Dendritic cell treated with granulocyte-macrophage colony-stimulating factor and Interleukin-4, amounts not matched to agents 40 ng/mL and 50 ng/mL, for 4 days (primary cell): ENCODE measurements at regions not wholly inside any gene's neighbourhood (a gene's known extent, or its start where the extent isn't known, plus 50 kb on each side); places are given as distances from the start of the nearest gene placed in this dataset.
"Not testable (repeated sequence)": the region's sequence is repeated elsewhere in the genome, so short reads cannot be mapped to it uniquely, and the experiment has no call there.

ENCODE experiments used
- H3K27ac Mint-ChIP-seq: one replicate; pipeline ENCODE4 v1.8.0; 2022; ENCODE audit warnings: mild to moderate bottlenecking, mixed read lengths
- H3K27me3 Mint-ChIP-seq: one replicate; pipeline ENCODE4 v1.8.0; 2022; ENCODE audit warnings: mild to moderate bottlenecking, mixed read lengths
- H3K36me3 Mint-ChIP-seq: one replicate; pipeline ENCODE4 v1.8.0; 2022; ENCODE audit warnings: low read depth, mixed read lengths
- H3K4me1 Mint-ChIP-seq: one replicate; pipeline ENCODE4 v1.8.0; 2022; ENCODE audit warnings: low read depth, mixed read lengths
- H3K4me3 Mint-ChIP-seq: one replicate; pipeline ENCODE4 v1.8.0; 2022; ENCODE audit warnings: mild to moderate bottlenecking, moderate library complexity, mixed read lengths
- H3K9me3 Mint-ChIP-seq: one replicate; pipeline ENCODE4 v1.8.0; 2022; ENCODE audit warnings: mixed read lengths
- intact Hi-C: fragments of 100-400 bp; cut with micrococcal nuclease; formaldehyde crosslinking; loops from one replicate; pipeline ENCODE4 v1.15.0; 2022

- intact Hi-C loops = no loop called here
- Mint-ChIP-seq H3K27me3 (peaks cover 3% of the 10 kb centered on the region), H3K27ac (no peak overlapping the region), H3K9me3 (no peaks in the 10 kb centered on the region), H3K4me1 (no peaks in the 10 kb centered on the region), H3K4me3 (no peak overlapping the region), H3K36me3 (no peaks in the 10 kb centered on the region)
Measured at GRCh38 chr2:12915787-12916186, 199.1 kb downstream of the TRIB2 start.

GRCh38 chr2:12918138-12918834 lies 201.6 kb downstream of the TRIB2 start:
- Mint-ChIP-seq H3K36me3 (no peaks in the 10 kb centered on the region), H3K4me1 (no peaks in the 10 kb centered on the region), H3K27me3 (peaks cover 5% of the 10 kb centered on the region), H3K27ac (no peak overlapping the region), H3K9me3 (no peaks in the 10 kb centered on the region), H3K4me3 (no peak overlapping the region)
- intact Hi-C loops = no loop called here

- no peak overlapping the region for H3K4me3 Mint-ChIP-seq
- no peaks in the 10 kb centered on the region for H3K9me3 Mint-ChIP-seq
- no peaks in the 10 kb centered on the region for H3K4me1 Mint-ChIP-seq
Measured at GRCh38 chr2:12918835-12919445, 202.2 kb downstream of the TRIB2 start.

GRCh38 chr2:12921321-12921720 lies 204.6 kb downstream of the TRIB2 start:
- H3K4me3 Mint-ChIP-seq = no peak overlapping the region
- intact Hi-C loops = no loop called here
- H3K27me3 Mint-ChIP-seq = peaks cover 5% of the 10 kb centered on the region
- no peak overlapping the region for H3K27ac Mint-ChIP-seq
- H3K4me1 Mint-ChIP-seq = no peaks in the 10 kb centered on the region
- no peaks in the 10 kb centered on the region for H3K36me3 Mint-ChIP-seq
- H3K9me3 Mint-ChIP-seq = no peaks in the 10 kb centered on the region

More at GRCh38 chr2:12918835-12919445, 202.2 kb downstream of the TRIB2 start:
- Mint-ChIP-seq H3K27ac (no peak overlapping the region), H3K27me3 (peaks cover 5% of the 10 kb centered on the region), H3K36me3 (no peaks in the 10 kb centered on the region)
- intact Hi-C loops = no loop called here

- H3K36me3 Mint-ChIP-seq = no peaks in the 10 kb centered on the region
- intact Hi-C loops = no loop called here
- H3K9me3 Mint-ChIP-seq = no peaks in the 10 kb centered on the region
- no peak overlapping the region for H3K27ac Mint-ChIP-seq
- peaks cover 12% of the 10 kb centered on the region for H3K27me3 Mint-ChIP-seq
- no peaks in the 10 kb centered on the region for H3K4me1 Mint-ChIP-seq
- H3K4me3 Mint-ChIP-seq = no peak overlapping the region
Measured at GRCh38 chr2:12923907-12924610, 207.3 kb downstream of the TRIB2 start.

GRCh38 chr2:12926641-12927040 lies 209.9 kb downstream of the TRIB2 start:
- H3K36me3 Mint-ChIP-seq, intact Hi-C loops, H3K4me1 Mint-ChIP-seq, H3K4me3 Mint-ChIP-seq, H3K27ac Mint-ChIP-seq, H3K9me3 Mint-ChIP-seq: not testable (repeated sequence)
- H3K27me3 Mint-ChIP-seq = peaks cover 20% of the 10 kb centered on the region

- Mint-ChIP-seq H3K27ac (no peak overlapping the region), H3K27me3 (peaks cover 25% of the 10 kb centered on the region), H3K9me3 (no peaks in the 10 kb centered on the region), H3K36me3 (no peaks in the 10 kb centered on the region), H3K4me3 (no peak overlapping the region), H3K4me1 (no peaks in the 10 kb centered on the region)
- intact Hi-C loops = no loop called here
Measured at GRCh38 chr2:12928197-12928774, 211.6 kb downstream of the TRIB2 start.

- Mint-ChIP-seq H3K4me3 (no peak overlapping the region), H3K27me3 (peaks cover 28% of the 10 kb centered on the region), H3K4me1 (no peaks in the 10 kb centered on the region), H3K9me3 (no peaks in the 10 kb centered on the region), H3K27ac (no peak overlapping the region), H3K36me3 (no peaks in the 10 kb centered on the region)
- intact Hi-C loops = no loop called here
Measured at GRCh38 chr2:12928775-12929401, 212.2 kb downstream of the TRIB2 start.

GRCh38 chr2:12929758-12930157 lies 213.0 kb downstream of the TRIB2 start:
- H3K27ac Mint-ChIP-seq = no peak overlapping the region
- no peak overlapping the region for H3K4me3 Mint-ChIP-seq
- intact Hi-C loops = loop anchor here (2.0 to 5.0 kb wide), 2 partner anchors 211 to 512 kb away; no protein-coding TSS in a partner anchor

GRCh38 chr2:12930391-12930790 lies 213.7 kb downstream of the TRIB2 start:
- no peak overlapping the region for H3K4me3 Mint-ChIP-seq
- H3K36me3 Mint-ChIP-seq = no peaks in the 10 kb centered on the region
- H3K9me3 Mint-ChIP-seq = no peaks in the 10 kb centered on the region
- H3K4me1 Mint-ChIP-seq = no peaks in the 10 kb centered on the region
- intact Hi-C loops = loop anchor here (2.0 to 5.0 kb wide), 2 partner anchors 212 to 513 kb away; no protein-coding TSS in a partner anchor
- H3K27me3 Mint-ChIP-seq = peaks cover 33% of the 10 kb centered on the region
- no peak overlapping the region for H3K27ac Mint-ChIP-seq

More at GRCh38 chr2:12929758-12930157, 213.0 kb downstream of the TRIB2 start:
- no peaks in the 10 kb centered on the region for H3K9me3 Mint-ChIP-seq
- H3K4me1 Mint-ChIP-seq = no peaks in the 10 kb centered on the region
- H3K27me3 Mint-ChIP-seq = peaks cover 30% of the 10 kb centered on the region
- H3K36me3 Mint-ChIP-seq = no peaks in the 10 kb centered on the region

GRCh38 chr2:12931186-12931844 lies 214.6 kb downstream of the TRIB2 start:
- Mint-ChIP-seq H3K27me3 (peaks cover 33% of the 10 kb centered on the region), H3K4me3 (no peak overlapping the region), H3K4me1 (no peaks in the 10 kb centered on the region), H3K9me3 (no peaks in the 10 kb centered on the region), H3K36me3 (no peaks in the 10 kb centered on the region), H3K27ac (no peak overlapping the region)
- intact Hi-C loops = loop anchor here (1.0 to 5.0 kb wide), 3 partner anchors 213 to 1102 kb away; no protein-coding TSS in a partner anchor

GRCh38 chr2:12932192-12932591 lies 215.5 kb downstream of the TRIB2 start:
- no peaks in the 10 kb centered on the region for H3K36me3 Mint-ChIP-seq
- H3K4me3 Mint-ChIP-seq = no peak overlapping the region
- peaks cover 37% of the 10 kb centered on the region for H3K27me3 Mint-ChIP-seq
- no peak overlapping the region for H3K27ac Mint-ChIP-seq
- intact Hi-C loops = loop anchor here (5.0 kb wide), 1 partner anchor 515 kb away; no protein-coding TSS in a partner anchor
- H3K4me1 Mint-ChIP-seq = no peaks in the 10 kb centered on the region
- H3K9me3 Mint-ChIP-seq = no peaks in the 10 kb centered on the region

- Mint-ChIP-seq H3K9me3 (no peaks in the 10 kb centered on the region), H3K27me3 (peaks cover 31% of the 10 kb centered on the region), H3K36me3 (no peaks in the 10 kb centered on the region), H3K4me1 (no peaks in the 10 kb centered on the region), H3K27ac (no peak overlapping the region), H3K4me3 (no peak overlapping the region)
- intact Hi-C loops = loop anchor here (5.0 kb wide), 1 partner anchor 517 kb away; no protein-coding TSS in a partner anchor
Measured at GRCh38 chr2:12934146-12934756, 217.5 kb downstream of the TRIB2 start.
